GM19324 (cell line): ENCODE measurements at regions not wholly inside any gene's neighbourhood (a gene's known extent, or its start where the extent isn't known, plus 50 kb on each side); places are given as distances from the start of the nearest gene placed in this dataset.

Source experiments
- ATAC-seq: cut with Tn5 transposase; IDR thresholded peaks from one replicate; pipeline ENCODE4 v1.9.1; 2021; ENCODE audit warnings: mild to moderate bottlenecking, moderate library complexity; ENCODE audit not compliant: unreplicated experiment, low FRiP score

GRCh38 chr13:110965755-110966134 lies 50.9 kb upstream of the ANKRD10 start:
- no peak for ATAC-seq

- peak; percentile 53 for ATAC-seq
Observed at GRCh38 chr13:110965038-110965754, 50.3 kb upstream of the ANKRD10 start.
